HepG2 (cell line): ENCODE measurements at regions not wholly inside any gene's neighbourhood (a gene's known extent, or its start where the extent isn't known, plus 50 kb on each side); places are given as distances from the start of the nearest gene placed in this dataset.

ENCODE experiments used
- BCL3 ChIP-seq: sonication (generic); formaldehyde crosslinking; IDR thresholded peaks from 2 replicates; pipeline ENCODE4 v1.5.1; 2020; ENCODE audit warnings: mild to moderate bottlenecking, missing genetic modification reagents, moderate library complexity
- CEBPG ChIP-seq: IDR thresholded peaks from 2 replicates; pipeline ENCODE4 v1.6.1; 2016
- PHF20 ChIP-seq: sonication (generic); formaldehyde crosslinking; IDR thresholded peaks from 2 replicates; pipeline ENCODE4 v1.5.0; 2020; ENCODE audit warnings: mild to moderate bottlenecking, missing genetic modification reagents
- SIX4 ChIP-seq: sonication (generic); formaldehyde crosslinking; IDR thresholded peaks from 2 replicates; pipeline ENCODE4 v1.4.0; 2020; ENCODE audit warnings: missing genetic modification reagents
- ZNF225 ChIP-seq: sonication (generic); formaldehyde crosslinking; IDR thresholded peaks from 2 replicates; pipeline ENCODE4 v1.4.0; 2020; ENCODE audit warnings: mild to moderate bottlenecking, missing genetic modification reagents
- ZNF772 ChIP-seq: sonication (generic); formaldehyde crosslinking; IDR thresholded peaks from 2 replicates; pipeline ENCODE4 v1.5.0; 2020; ENCODE audit warnings: mild to moderate bottlenecking, missing genetic modification reagents
- ZZZ3 ChIP-seq: sonication (generic); formaldehyde crosslinking; IDR thresholded peaks from 2 replicates; pipeline ENCODE4 v1.4.0; 2020; ENCODE audit warnings: missing genetic modification reagents, mild to moderate bottlenecking, borderline replicate concordance
- TF ChIP-seq, protein P1 (sequence below): sonication (generic); formaldehyde crosslinking; IDR thresholded peaks from 2 replicates; pipeline ENCODE4 v1.4.0; 2020; ENCODE audit warnings: mild to moderate bottlenecking, missing genetic modification reagents
- TF ChIP-seq, protein P2 (sequence below): sonication (generic); formaldehyde crosslinking; IDR thresholded peaks from 2 replicates; pipeline ENCODE4 v1.4.0; 2020; ENCODE audit warnings: missing genetic modification reagents, borderline replicate concordance
- TF ChIP-seq, protein P3 (sequence below): sonication (generic); formaldehyde crosslinking; conservative IDR thresholded peaks from 2 replicates; pipeline ENCODE4 v1.4.0; 2020; ENCODE audit warnings: missing genetic modification reagents
- TF ChIP-seq, protein P4 (sequence below): IDR thresholded peaks from 2 replicates; pipeline ENCODE4 v1.6.1; 2016; ENCODE audit warnings: mild to moderate bottlenecking

GRCh38 chr4:41883988-41884734, 51.1 kb upstream of the TMEM33 start (continued):
- TF ChIP-seq CEBPG: peak; percentile 30; the same call in 1 of the 2 replicates
- no peak for TF ChIP-seq ZZZ3 (CRISPR knock-in tag)
- TF ChIP-seq, protein P1, sequence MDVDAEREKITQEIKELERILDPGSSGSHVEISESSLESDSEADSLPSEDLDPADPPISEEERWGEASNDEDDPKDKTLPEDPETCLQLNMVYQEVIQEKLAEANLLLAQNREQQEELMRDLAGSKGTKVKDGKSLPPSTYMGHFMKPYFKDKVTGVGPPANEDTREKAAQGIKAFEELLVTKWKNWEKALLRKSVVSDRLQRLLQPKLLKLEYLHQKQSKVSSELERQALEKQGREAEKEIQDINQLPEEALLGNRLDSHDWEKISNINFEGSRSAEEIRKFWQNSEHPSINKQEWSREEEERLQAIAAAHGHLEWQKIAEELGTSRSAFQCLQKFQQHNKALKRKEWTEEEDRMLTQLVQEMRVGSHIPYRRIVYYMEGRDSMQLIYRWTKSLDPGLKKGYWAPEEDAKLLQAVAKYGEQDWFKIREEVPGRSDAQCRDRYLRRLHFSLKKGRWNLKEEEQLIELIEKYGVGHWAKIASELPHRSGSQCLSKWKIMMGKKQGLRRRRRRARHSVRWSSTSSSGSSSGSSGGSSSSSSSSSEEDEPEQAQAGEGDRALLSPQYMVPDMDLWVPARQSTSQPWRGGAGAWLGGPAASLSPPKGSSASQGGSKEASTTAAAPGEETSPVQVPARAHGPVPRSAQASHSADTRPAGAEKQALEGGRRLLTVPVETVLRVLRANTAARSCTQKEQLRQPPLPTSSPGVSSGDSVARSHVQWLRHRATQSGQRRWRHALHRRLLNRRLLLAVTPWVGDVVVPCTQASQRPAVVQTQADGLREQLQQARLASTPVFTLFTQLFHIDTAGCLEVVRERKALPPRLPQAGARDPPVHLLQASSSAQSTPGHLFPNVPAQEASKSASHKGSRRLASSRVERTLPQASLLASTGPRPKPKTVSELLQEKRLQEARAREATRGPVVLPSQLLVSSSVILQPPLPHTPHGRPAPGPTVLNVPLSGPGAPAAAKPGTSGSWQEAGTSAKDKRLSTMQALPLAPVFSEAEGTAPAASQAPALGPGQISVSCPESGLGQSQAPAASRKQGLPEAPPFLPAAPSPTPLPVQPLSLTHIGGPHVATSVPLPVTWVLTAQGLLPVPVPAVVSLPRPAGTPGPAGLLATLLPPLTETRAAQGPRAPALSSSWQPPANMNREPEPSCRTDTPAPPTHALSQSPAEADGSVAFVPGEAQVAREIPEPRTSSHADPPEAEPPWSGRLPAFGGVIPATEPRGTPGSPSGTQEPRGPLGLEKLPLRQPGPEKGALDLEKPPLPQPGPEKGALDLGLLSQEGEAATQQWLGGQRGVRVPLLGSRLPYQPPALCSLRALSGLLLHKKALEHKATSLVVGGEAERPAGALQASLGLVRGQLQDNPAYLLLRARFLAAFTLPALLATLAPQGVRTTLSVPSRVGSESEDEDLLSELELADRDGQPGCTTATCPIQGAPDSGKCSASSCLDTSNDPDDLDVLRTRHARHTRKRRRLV: no peak
- TF ChIP-seq, protein P2, sequence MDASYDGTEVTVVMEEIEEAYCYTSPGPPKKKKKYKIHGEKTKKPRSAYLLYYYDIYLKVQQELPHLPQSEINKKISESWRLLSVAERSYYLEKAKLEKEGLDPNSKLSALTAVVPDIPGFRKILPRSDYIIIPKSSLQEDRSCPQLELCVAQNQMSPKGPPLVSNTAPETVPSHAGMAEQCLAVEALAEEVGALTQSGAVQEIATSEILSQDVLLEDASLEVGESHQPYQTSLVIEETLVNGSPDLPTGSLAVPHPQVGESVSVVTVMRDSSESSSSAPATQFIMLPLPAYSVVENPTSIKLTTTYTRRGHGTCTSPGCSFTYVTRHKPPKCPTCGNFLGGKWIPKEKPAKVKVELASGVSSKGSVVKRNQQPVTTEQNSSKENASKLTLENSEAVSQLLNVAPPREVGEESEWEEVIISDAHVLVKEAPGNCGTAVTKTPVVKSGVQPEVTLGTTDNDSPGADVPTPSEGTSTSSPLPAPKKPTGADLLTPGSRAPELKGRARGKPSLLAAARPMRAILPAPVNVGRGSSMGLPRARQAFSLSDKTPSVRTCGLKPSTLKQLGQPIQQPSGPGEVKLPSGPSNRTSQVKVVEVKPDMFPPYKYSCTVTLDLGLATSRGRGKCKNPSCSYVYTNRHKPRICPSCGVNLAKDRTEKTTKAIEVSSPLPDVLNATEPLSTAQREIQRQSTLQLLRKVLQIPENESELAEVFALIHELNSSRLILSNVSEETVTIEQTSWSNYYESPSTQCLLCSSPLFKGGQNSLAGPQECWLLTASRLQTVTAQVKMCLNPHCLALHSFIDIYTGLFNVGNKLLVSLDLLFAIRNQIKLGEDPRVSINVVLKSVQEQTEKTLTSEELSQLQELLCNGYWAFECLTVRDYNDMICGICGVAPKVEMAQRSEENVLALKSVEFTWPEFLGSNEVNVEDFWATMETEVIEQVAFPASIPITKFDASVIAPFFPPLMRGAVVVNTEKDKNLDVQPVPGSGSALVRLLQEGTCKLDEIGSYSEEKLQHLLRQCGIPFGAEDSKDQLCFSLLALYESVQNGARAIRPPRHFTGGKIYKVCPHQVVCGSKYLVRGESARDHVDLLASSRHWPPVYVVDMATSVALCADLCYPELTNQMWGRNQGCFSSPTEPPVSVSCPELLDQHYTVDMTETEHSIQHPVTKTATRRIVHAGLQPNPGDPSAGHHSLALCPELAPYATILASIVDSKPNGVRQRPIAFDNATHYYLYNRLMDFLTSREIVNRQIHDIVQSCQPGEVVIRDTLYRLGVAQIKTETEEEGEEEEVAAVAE (CRISPR knock-in tag): 0 out of 2 replicates have a peak, but pooled peaks have one; percentile 36
- no peak for TF ChIP-seq ZNF772 (CRISPR knock-in tag)
- TF ChIP-seq BCL3 (CRISPR knock-in tag): no peak
- TF ChIP-seq ZNF225: no peak
- TF ChIP-seq SIX4 (CRISPR knock-in tag): no peak
- TF ChIP-seq PHF20 (CRISPR knock-in tag): no peak
- TF ChIP-seq, protein P3, sequence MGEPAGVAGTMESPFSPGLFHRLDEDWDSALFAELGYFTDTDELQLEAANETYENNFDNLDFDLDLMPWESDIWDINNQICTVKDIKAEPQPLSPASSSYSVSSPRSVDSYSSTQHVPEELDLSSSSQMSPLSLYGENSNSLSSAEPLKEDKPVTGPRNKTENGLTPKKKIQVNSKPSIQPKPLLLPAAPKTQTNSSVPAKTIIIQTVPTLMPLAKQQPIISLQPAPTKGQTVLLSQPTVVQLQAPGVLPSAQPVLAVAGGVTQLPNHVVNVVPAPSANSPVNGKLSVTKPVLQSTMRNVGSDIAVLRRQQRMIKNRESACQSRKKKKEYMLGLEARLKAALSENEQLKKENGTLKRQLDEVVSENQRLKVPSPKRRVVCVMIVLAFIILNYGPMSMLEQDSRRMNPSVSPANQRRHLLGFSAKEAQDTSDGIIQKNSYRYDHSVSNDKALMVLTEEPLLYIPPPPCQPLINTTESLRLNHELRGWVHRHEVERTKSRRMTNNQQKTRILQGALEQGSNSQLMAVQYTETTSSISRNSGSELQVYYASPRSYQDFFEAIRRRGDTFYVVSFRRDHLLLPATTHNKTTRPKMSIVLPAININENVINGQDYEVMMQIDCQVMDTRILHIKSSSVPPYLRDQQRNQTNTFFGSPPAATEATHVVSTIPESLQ (CRISPR knock-in tag): no peak
- TF ChIP-seq, protein P4, sequence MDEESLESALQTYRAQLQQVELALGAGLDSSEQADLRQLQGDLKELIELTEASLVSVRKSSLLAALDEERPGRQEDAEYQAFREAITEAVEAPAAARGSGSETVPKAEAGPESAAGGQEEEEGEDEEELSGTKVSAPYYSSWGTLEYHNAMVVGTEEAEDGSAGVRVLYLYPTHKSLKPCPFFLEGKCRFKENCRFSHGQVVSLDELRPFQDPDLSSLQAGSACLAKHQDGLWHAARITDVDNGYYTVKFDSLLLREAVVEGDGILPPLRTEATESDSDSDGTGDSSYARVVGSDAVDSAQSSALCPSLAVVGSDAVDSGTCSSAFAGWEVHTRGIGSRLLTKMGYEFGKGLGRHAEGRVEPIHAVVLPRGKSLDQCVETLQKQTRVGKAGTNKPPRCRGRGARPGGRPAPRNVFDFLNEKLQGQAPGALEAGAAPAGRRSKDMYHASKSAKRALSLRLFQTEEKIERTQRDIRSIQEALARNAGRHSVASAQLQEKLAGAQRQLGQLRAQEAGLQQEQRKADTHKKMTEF (CRISPR knock-in tag): peak; percentile 42; the same call in 1 of the 2 replicates
